GM20000 (cell line): ENCODE measurements at regions not wholly inside any gene's neighbourhood (a gene's known extent, or its start where the extent isn't known, plus 50 kb on each side); places are given as distances from the start of the nearest gene placed in this dataset.

Experiments used
- DNase-seq: peaks from one replicate; pipeline ENCODE4 v3.0.0; 2012; ENCODE audit warnings: low spot score
- CTCF ChIP-seq: IDR thresholded peaks from 2 replicates; pipeline ENCODE4 v1.5.1; 2012; ENCODE audit warnings: mild to moderate bottlenecking, control low read depth; ENCODE audit errors: extremely low read depth, missing control alignments

- no peak for DNase-seq
- TF ChIP-seq CTCF = no peak
Measured at GRCh38 chr22:22355096-22355834, 110.7 kb downstream of the VPREB1 start.

- TF ChIP-seq CTCF = peak; percentile 83
- peak; percentile 86 for DNase-seq
Measured at GRCh38 chr22:22357024-22357883, 112.7 kb downstream of the VPREB1 start.

GRCh38 chr22:22358152-22358551 is 113.6 kb downstream of the VPREB1 start:
- TF ChIP-seq CTCF = no peak
- DNase-seq = no peak

GRCh38 chr22:22358686-22359085 is 114.1 kb downstream of the VPREB1 start:
- DNase-seq = no peak

GRCh38 chr22:22359465-22359864 is 114.9 kb downstream of the VPREB1 start:
- DNase-seq = no peak
- TF ChIP-seq CTCF = no peak

More at GRCh38 chr22:22358686-22359085, 114.1 kb downstream of the VPREB1 start:
- TF ChIP-seq CTCF = no peak

- no peak for TF ChIP-seq CTCF
- DNase-seq = no peak
Measured at GRCh38 chr22:22360014-22360413, 115.4 kb downstream of the VPREB1 start.

- DNase-seq = no peak
- no peak for TF ChIP-seq CTCF
Measured at GRCh38 chr22:22362311-22362710, 117.7 kb downstream of the VPREB1 start.
